ENCODE measurements at regions not wholly inside any gene's neighbourhood (a gene's known extent, or its start where the extent isn't known, plus 50 kb on each side); places are given as distances from the start of the nearest gene placed in this dataset.
A peak's percentile ranks its signal among the peaks of the same experiment; 100 is the strongest.

- no peak for DNase-seq (ENCODE audit: low read depth in 4 of 4, low spot score in 3 of 4)
These were observed 572.0 kb upstream of the MAN1A1 start for GRCh38 chr6:119921491-119922010.

DNA sequence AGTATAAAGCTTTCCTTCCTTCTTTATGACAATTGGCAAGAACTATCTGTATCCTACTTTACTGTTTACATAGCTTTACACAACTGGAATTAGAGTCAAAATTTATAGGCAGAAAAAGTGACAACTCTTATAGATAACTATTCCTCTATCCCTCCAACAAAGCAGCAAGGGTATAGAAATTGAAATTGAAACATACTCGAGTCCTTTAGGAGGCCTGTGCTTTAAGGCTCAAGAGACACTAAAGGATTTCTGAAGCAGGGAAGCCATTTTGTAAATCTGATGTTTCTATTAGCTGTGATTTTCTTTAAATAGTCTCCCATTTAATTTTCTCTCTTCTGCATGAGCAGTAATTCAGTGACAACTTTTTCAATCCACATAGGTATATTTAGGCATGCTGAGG, 567.6 kb upstream of the MAN1A1 start:
- no peak for DNase-seq (ENCODE audit: low read depth in 4 of 4, low spot score in 3 of 4)

DNA sequence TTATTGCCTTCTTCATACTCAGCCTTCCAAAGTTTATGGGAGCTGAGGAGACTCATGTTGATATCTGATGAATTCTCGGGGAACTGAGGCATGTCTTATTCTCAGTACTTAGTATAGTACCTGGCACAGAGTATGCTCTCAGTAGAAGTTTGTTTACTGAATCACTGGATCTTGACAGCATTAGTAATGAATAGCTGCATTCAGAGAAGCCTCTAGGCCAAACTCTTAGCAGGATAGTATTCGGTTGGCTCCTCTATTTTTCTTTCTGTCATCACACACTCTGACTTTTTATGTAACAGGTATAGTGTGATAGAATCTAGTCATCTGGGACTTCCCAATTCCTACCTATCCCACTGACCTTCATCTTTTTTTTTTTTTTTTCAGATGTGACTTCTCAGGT, 566.4 kb upstream of the MAN1A1 start:
- DNase-seq (ENCODE audit: low read depth in 4 of 4, low spot score in 3 of 4) = no peak

DNA sequence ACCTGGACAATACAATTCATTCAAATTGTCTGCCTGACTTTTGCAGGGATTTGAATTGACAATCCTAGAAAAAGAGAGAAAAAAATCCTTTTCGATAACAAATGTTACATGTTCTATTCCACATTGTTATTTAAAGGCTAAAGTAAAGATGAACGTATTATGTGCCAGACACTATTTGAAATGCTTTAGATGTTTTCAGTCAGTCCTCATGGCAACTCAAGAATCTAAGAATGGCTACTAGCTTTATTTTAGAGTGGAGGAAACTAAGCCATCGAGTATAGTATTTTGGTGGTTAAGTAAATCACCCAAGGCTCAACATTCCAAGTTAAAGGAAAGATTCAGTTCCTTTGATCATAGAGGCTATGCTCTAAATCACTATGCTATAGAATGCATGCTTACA, 558.6 kb upstream of the MAN1A1 start:
- no peak for DNase-seq (ENCODE audit: low read depth in 4 of 4, low spot score in 3 of 4)

GRCh38 chr6:119902681-119903080, 553.1 kb upstream of the MAN1A1 start:
- DNase-seq (ENCODE audit: low read depth in 4 of 4, low spot score in 3 of 4) = no peak

DNA sequence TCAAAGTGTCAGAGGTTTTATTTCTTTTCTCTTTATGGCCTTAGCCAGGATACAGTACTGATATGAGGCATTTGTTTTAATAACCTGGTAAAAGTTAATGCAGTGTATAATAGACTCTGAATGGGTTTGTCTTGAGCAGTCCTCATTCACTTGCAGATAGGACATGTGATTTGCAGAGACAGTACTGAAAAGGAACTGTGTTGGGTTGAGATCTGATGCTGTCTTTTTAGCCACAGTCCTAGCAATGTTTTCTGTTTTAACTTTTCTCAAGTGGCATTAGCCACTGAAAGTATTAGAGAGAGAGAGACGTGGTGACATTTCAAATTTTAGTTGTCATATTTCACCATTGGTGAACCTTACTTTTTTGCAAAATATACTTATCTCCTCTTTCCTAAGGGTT, 547.2 kb upstream of the MAN1A1 start:
- no peak for DNase-seq (ENCODE audit: low read depth in 4 of 4, low spot score in 3 of 4)

DNA sequence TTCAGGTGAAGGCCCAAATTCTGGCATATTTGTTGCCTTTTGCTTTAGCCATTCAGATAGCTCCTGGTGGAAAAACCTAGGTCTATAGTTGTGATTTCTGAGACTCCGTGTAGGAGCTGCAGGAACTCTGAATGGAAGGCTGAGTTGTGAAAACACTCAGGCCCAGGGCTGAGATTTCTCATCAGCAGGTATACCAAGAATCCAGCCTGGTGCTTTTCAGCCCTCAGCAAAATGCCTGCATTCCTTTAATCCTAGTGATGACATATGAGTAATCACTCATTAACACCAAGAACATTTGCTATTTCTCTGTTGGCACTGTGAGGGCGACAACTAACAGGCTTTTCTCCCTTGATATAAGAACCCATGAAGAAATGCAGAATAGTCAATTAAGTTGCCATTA, 546.1 kb upstream of the MAN1A1 start:
- DNase-seq (ENCODE audit: low read depth in 4 of 4, low spot score in 3 of 4) = no peak

- DNase-seq (ENCODE audit: low read depth in 4 of 4, low spot score in 3 of 4) = peak in 2 of 4 donors; percentile 13 to 18
These were observed 545.2 kb upstream of the MAN1A1 start for GRCh38 chr6:119894811-119895210.

- no peak for DNase-seq (ENCODE audit: low read depth in 4 of 4, low spot score in 3 of 4)
These were observed 542.1 kb upstream of the MAN1A1 start for GRCh38 chr6:119891644-119892043.

- DNase-seq (ENCODE audit: low read depth in 4 of 4, low spot score in 3 of 4) = no peak
These were observed 541.6 kb upstream of the MAN1A1 start for GRCh38 chr6:119891206-119891605.

GRCh38 chr6:119890470-119890869, 540.9 kb upstream of the MAN1A1 start:
- no peak for DNase-seq (ENCODE audit: low read depth in 4 of 4, low spot score in 3 of 4)

GRCh38 chr6:119887666-119888065, 538.1 kb upstream of the MAN1A1 start:
- no peak for DNase-seq (ENCODE audit: low read depth in 4 of 4, low spot score in 3 of 4)

- DNase-seq (ENCODE audit: low read depth in 4 of 4, low spot score in 3 of 4) = no peak
These were observed 531.9 kb upstream of the MAN1A1 start for GRCh38 chr6:119881416-119881815.

GRCh38 chr6:119880840-119881239, 531.3 kb upstream of the MAN1A1 start:
- no peak for DNase-seq (ENCODE audit: low read depth in 4 of 4, low spot score in 3 of 4)

GRCh38 chr6:119879731-119880130, 530.2 kb upstream of the MAN1A1 start:
- DNase-seq (ENCODE audit: low read depth in 4 of 4, low spot score in 3 of 4) = no peak

GRCh38 chr6:119874381-119874780, 524.8 kb upstream of the MAN1A1 start:
- DNase-seq (ENCODE audit: low read depth in 4 of 4, low spot score in 3 of 4) = no peak

GRCh38 chr6:119873107-119873506, 523.5 kb upstream of the MAN1A1 start:
- no peak for DNase-seq (ENCODE audit: low read depth in 4 of 4, low spot score in 3 of 4)

DNA sequence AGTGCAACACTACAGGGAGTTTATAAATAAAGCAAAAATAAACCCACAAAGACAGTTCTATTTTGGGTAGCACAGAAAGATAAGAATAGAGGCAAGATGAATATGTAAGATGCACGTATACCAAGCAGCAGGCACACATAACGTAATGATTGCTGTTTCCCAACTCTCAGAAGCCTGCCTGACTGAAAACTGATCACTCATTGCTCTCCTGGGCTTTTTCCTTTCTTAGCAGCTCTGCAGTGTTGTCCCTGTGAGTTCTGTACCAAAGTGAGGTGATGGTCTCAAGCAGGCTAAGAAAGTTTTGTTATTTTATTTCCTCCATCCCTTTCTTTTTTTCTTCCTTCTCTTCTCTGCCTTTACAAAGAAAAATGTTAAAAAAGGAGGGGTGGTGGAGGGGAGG, 522.0 kb upstream of the MAN1A1 start:
- DNase-seq (ENCODE audit: low read depth in 4 of 4, low spot score in 3 of 4) = no peak

DNA sequence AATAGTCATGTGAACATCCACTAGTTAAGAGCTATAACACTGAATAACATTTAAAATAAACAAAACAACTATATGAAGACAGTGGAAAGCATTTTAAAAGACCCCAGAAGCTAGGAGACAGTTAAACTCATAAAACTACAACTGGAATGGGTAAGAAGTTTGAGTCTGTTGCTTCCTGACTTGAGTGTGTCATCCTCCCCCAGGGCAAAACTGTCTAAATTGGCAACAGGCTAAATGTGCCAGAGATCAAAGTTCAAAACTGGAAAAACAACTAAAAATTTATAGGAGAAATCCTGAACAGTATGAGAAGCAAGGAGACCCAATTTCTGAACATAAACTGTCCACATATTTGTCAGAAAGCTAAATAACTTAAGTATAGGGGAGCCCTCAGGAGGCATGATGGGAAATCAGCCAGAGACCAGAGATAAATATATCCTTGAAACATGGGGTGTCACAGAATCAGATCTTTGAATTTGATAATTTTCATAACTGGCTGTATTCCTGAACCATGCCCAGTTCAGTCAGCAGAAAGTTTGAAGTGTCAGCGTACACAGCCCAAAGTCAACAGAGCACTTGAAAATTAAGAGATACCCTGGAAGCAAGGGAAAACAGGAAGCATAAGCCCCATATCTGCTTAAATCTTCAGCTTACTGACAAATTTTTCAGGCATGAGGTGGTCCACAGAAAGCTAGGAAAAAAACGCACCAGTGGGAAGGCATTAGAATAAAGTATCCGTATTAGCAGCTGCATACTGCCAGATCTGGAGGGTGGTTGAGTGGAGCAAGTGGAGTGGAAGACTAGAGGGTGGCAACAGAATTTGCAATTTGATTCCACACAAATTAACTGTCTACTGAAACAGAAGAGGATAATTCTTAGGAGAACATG, 516.1 kb upstream of the MAN1A1 start:
- no peak for DNase-seq (ENCODE audit: low read depth in 4 of 4, low spot score in 3 of 4)

- no peak for DNase-seq (ENCODE audit: low read depth in 4 of 4, low spot score in 3 of 4)
These were observed 513.2 kb upstream of the MAN1A1 start for GRCh38 chr6:119862719-119863118.

- DNase-seq (ENCODE audit: low read depth in 4 of 4, low spot score in 3 of 4) = no peak
These were observed 509.3 kb upstream of the MAN1A1 start for GRCh38 chr6:119858901-119859300.

DNA sequence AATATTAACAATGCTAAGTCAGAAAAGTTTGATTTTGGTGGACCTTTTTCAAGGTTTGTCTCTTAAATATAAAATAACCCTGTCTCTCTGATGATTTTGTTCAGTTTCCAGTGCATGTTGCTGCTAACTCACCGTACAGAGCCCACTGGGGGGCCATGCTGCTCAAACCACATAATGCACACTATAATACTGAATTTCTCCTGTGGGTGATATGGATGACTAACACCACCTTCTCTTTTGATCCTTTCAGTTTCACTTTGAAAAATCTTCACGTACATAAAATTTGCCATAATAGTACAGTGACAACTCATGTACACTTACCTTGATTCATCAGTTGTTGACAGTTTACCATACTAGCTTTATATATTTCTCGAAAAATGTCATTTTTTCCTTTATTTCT, 506.6 kb upstream of the MAN1A1 start:
- no peak for DNase-seq (ENCODE audit: low read depth in 4 of 4, low spot score in 3 of 4)

All from right renal pelvis (tissue), 4 donors.